ENCODE measurements at regions not wholly inside any gene's neighbourhood (a gene's known extent, or its start where the extent isn't known, plus 50 kb on each side); places are given as distances from the start of the nearest gene placed in this dataset.
A peak's percentile ranks its signal among the peaks of the same experiment; 100 is the strongest.

DNA sequence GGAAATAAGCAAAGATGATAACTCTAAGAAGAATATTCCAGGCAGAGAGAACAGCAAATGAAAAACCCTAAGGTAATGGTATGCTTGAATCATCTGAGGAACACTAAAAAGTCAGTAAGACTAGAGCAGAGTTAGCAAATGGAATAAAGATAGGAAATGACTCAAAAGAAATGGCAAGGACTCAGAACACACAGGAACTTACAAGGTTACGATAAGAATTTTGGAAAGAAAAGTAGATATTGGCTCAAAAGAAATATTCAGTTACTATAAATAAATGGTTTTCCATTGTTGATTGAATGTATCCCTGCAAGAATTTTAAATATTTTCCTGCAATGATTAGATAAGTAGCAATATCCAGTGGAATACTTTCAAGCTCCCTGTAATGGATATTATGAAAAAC lies 705.8 kb downstream of the C12orf50 start:
- peak; percentile 51 for DNase-seq (ENCODE audit: low read depth)
- no peak overlapping the region for H3K4me3 ChIP-seq (ENCODE audit: low read depth, low read length)

DNA sequence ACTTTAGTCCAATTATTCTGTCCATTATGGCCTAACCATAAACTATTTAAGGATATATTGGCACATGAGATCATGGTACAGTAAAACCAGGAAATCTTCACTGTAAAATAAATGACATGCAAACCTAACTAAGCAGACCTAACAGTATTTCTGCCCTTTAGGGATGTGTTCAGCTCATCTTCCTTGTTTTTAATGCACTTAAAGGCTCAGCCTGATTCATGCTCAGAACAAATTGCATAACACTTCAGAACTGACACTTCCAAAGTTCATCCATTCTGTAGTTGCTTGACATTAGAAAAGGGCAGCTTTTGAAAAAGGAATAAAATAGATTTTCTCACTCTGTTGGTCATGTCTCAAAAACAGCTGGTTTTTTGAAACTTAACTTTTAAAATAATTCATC lies 708.5 kb downstream of the C12orf50 start:
- peak; percentile 15 for DNase-seq (ENCODE audit: low read depth)
- no peak overlapping the region for H3K4me3 ChIP-seq (ENCODE audit: low read depth, low read length)

DNA sequence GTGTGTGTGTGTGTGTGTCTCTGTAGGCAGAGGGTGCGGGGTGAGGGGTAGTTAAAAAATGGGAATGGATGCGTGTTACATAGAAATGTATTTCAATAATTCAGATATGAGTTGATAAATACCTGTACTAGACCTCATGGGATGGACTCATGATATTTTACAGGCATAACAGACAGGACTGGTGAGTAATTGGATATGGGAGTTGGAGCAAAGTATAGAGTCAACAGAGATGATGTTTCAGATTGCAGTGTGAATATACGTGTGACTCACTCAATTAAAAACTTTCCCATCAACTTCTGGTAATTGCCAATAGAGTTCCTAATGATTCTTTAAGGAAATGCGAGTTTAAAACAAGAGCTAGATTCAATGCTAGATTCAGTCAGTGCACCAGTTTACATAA lies 711.9 kb downstream of the C12orf50 start:
- DNase-seq (ENCODE audit: low read depth) = no peak

DNA sequence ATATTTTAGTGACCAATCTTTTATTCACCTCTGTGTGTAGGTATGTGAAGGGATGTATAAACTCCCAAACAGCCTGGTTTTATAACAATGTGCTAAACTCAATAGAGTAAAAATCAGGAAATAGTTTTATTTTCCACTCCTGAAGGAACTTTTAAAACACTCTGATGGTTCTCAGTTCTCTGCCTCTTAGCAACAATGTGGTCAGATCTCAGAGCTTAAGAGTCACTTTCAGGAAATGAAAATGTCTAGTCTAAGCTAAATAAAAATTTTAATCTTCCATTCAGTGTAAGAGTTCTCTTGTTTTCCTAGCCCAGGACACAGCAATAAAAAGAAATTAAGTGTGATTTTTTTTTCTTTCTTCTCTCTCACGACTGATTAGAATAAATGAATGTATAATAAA lies 718.0 kb downstream of the C12orf50 start:
- DNase-seq (ENCODE audit: low read depth) = no peak
- H3K4me3 ChIP-seq (ENCODE audit: low read depth, low read length) = no peak overlapping the region

More for the DNA sequence above, 711.9 kb downstream of the C12orf50 start:
- H3K4me3 ChIP-seq (ENCODE audit: low read depth, low read length) = no peak overlapping the region

DNA sequence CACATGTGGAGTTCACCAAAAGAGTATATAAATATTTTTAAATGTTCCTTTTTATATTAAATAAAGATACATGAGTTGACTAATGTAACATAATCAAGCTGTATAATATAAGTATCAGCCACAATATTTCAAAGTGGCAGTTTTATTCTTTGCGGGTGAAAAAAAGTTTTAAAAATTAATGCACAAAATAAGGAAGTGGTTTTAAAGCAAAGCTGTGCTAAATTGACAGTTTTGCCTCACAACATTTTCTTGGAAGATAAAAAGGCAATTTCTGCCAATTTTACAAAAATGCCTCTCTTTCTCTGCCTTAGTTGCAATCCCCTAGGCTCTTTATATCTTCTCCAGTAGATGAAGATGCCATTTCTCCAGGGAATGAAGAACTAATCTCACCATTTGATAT lies 719.1 kb downstream of the C12orf50 start:
- no peak for DNase-seq (ENCODE audit: low read depth)

DNA sequence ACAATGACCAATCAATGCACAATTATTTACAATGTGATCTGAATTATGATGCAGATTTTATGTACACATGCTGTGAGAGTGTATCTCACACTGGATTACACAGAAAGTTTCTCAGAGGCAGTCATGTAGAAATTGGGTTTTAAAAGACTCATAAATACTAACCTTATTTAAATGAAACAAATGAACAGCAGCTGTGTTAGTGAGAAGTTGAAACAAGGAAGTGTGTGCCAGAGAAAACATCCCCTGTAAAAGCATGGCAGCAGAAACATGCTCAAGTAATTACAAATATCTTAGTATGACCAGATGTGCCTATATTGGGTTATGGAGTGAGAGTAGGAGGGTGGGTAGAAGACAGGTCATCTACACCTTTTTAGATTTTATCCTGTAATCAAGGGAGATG lies 723.7 kb downstream of the C12orf50 start:
- DNase-seq (ENCODE audit: low read depth) = no peak
- no peak overlapping the region for H3K4me3 ChIP-seq (ENCODE audit: low read depth, low read length)

More for the DNA sequence above, 719.1 kb downstream of the C12orf50 start:
- no peak overlapping the region for H3K4me3 ChIP-seq (ENCODE audit: low read depth, low read length)

DNA sequence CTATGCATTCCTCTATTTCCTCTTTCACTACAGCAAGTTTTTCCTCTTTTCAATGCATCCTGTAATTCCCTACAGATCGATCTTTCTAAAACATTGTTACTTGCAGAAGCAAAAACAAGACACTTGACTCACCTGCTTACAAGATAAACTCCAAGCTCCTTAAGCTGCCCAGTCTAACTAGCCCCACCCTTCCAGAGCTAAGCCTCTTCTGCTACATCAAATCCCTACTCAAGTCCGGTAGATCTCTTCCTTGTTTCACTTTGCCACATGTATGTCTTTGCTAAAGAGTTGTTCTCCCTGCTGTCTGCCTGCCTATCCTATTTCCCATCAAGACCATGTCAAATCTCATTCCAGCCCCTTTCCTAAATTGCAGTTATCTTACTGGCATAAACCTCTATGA lies 724.8 kb downstream of the C12orf50 start:
- H3K4me3 ChIP-seq (ENCODE audit: low read depth, low read length) = no peak overlapping the region
- no peak for DNase-seq (ENCODE audit: low read depth)

DNA sequence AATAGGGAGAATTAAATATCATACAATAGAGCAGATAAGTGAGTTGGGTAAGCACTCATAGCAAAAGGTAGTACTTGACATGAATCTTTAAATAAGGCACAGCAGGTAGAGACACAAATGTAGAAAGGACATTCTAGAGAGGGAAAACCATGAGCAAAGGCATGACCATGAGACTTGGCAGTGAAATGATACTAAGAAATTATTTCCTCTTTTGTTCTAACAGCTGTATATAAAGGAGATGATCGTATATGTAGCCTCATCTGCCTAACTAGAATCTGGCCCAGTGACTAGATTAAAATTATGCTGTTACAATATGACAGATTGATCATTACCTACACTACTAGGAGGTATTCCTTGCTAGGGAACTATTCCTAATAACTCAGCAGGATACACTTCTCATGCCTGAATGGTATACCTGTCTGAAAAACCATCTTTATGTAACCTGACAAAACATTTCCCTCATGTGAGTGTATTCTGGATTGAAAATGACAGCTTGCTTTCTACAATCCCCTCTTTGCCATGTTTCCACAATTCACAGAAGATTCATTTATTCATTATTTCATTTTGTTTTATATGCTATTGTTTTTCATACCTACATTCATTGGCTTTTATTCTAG lies 725.7 kb downstream of the C12orf50 start:
- DNase-seq (ENCODE audit: low read depth) = no peak
- H3K4me3 ChIP-seq (ENCODE audit: low read depth, low read length) = no peak overlapping the region

DNA sequence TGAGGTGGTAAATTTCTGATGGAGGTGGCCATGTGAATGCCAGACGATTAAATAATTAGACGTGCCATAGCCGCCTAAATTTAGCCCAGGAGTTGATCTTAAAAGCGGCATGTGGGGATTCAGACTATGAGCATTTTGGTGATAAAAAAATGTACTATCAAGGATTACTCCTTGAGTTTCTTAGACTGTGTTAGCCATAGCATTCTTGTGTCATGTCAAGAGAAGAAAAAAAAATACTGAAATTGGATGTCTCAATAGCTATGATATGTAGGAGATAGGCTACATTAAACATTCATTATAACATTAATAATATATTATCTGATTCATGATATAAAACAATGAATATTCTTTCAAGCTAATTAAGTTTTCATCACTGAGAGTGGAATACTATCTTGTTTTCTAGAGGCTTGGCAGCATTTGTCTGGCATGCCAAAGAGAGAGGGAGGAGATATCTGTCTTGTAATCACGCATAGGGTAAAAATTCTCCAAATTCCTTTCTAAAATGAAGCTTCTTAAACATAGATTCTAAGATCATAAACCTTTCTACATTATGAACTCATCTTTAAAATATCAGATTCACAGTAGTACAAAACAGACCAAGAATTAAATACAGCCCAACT lies 727.0 kb downstream of the C12orf50 start:
- no peak for DNase-seq (ENCODE audit: low read depth)

DNA sequence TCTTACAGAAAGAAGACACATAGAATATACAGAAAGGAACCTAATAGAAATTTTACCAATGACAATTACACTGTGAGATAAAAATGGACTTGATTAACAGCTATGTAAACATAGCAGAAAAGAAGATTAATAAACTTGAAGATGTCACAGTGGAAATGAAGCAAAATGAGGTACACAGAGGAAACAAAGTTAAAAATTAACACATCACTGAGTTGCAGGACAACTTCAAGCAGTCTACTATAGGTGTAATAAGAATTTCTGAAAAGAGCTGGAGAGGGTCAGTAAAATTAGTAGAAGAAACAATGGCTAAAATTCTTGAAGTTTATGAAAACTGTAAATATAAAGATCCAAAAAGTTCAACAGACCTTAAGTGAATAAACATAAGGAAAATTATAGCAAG lies 738.7 kb downstream of the C12orf50 start:
- no peak overlapping the region for H3K4me3 ChIP-seq (ENCODE audit: low read depth, low read length)
- no peak for DNase-seq (ENCODE audit: low read depth)

More for the DNA sequence above, 727.0 kb downstream of the C12orf50 start:
- H3K4me3 ChIP-seq (ENCODE audit: low read depth, low read length) = no peak overlapping the region

DNA sequence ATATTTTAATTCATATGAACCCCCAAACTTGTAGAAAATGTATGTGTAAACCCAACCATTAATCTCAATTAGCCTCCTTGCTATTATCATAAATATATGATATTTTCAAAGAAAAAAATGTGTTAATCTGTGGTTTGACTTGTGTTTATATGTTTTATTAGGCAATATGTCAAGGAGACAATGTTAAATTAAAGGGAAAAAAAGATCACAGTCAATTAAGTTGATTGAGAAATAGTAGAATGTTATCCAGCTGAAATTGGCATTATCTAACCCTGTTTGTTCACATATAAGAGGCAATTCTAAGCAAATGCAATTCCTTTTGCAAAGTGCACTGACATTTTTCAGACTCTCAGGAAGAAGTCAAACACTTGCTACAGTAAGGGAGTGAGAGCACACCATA lies 745.3 kb downstream of the C12orf50 start:
- DNase-seq (ENCODE audit: low read depth) = no peak

DNA sequence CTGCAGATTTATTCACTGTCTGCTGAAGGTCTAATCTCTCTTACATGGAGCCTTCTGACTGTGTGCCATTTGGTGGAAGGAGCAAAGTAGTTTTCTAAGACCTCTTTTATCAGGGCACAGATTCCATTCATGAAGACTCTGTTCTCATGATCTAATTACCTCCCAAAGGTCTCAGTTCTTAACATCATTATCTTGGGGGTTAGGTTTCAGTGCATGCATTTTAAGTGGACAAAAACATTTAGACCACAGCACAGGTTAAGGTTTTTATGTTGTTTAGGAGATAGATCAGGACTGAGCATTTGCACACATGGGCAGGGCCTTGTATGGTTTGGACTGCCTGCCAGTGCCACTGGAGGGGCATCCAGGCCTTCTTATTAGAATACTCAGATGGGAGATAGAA lies 746.1 kb downstream of the C12orf50 start:
- H3K4me3 ChIP-seq (ENCODE audit: low read depth, low read length) = no peak overlapping the region
- no peak for DNase-seq (ENCODE audit: low read depth)

More for the DNA sequence above, 745.3 kb downstream of the C12orf50 start:
- H3K4me3 ChIP-seq (ENCODE audit: low read depth, low read length) = no peak overlapping the region

DNA sequence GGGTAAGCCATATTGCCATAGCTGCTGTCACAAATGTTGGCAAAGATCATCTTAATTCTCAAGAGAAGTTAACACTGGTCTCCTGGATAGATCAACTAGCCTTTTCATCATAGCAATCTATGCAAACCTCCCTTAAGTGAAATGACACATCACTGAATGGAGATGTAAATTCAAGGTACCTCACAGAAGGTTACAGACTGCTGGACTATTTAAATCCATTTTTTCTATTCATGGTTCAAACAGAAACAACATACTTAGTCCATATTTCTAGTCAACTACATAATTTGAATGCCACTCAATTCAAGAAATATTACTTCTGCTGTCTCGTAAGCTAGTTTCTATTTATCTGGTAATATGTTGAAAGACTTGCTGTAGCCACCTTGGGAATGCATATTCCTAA lies 748.3 kb downstream of the C12orf50 start:
- H3K4me3 ChIP-seq (ENCODE audit: low read depth, low read length) = no peak overlapping the region
- no peak for DNase-seq (ENCODE audit: low read depth)

DNA sequence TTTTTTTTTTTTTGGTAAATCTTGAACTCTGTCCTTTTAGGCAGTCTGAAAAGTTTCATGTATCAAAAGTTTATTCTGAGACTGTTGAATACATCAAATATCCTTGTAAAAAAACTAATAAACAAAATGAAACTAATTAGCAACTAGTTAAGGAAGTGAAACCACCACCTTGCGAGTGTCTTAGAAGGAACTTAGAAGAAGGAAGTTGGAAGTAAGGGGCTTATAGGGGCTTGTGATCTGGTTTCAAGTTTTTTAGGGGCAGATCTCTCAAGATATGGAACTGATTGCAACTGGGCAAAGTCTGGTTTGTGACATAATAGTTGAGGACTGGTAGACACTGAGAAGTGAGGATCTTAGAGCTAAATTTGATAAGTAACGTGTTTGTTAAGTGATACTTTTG lies 748.8 kb downstream of the C12orf50 start:
- no peak for DNase-seq (ENCODE audit: low read depth)
- H3K4me3 ChIP-seq (ENCODE audit: low read depth, low read length) = no peak overlapping the region

DNA sequence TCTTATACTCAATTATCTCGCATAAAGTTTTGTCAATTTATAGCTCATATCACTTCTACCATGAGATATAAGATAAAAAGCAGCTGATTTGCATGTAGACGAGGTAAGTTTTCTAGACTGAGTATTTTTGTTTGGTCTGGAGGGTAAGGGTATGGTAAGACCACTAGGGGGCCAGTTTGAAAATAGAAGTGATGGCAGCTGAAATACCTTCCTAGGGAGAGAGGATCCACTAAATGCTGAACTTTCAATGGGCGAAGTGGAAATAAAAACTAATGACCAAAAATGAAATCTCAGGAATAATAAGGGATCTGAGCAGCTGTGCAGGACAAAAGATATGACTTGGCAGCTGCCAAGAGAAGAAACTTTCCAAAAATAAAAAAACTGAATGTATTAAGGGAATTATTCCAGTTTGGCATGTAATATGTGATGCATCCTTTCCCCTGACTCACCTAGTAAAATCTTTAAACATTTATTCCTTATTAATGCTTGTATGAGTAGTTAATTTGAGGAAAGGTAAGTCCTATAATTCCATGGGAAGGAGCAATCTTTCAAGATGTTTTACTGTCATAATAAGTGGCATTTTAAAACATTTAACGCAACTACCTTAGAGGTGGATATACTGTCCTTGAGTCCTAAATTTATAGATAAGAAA lies 754.5 kb downstream of the C12orf50 start:
- H3K4me3 ChIP-seq (ENCODE audit: low read depth, low read length) = no peak overlapping the region
- no peak for DNase-seq (ENCODE audit: low read depth)

DNA sequence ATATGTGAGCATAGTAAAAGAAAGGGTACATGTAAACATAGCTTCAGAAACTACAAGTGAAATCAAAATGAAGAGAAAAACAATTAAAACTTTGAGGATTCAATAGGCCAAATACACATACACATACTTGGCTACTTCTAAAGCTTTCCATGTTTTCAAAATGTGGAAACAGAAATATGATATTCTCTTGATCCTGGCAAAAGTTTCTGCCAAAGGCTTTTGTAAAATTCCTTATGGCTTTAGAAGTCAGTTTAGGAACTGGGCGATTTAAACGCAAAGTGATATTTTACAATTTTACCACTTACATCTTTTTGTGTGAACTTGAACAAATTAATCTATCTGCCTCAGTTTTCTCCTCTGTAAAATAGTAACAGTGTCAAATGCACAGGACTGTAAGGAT lies 756.4 kb downstream of the C12orf50 start:
- H3K4me3 ChIP-seq (ENCODE audit: low read depth, low read length) = no peak overlapping the region
- DNase-seq (ENCODE audit: low read depth) = no peak

DNA sequence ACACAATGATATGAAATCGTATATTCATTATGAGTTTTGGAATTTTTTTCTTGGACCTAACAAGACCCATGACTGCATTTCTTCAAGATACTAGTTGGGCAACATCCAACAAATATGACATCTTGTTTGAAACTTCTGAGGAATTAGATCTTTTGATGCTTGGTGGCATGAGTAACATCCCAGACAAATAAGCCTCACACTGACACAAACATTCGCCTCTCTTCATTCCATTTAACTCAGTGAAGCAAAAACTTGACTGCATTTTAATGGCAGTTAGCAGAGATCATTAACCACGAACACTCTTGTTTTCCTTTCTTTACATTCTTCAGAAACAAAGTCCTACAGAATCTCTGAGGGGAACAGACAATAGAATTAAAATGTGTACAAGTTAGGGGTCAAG lies 758.3 kb downstream of the C12orf50 start:
- DNase-seq (ENCODE audit: low read depth) = no peak
- H3K4me3 ChIP-seq (ENCODE audit: low read depth, low read length) = no peak overlapping the region

DNA sequence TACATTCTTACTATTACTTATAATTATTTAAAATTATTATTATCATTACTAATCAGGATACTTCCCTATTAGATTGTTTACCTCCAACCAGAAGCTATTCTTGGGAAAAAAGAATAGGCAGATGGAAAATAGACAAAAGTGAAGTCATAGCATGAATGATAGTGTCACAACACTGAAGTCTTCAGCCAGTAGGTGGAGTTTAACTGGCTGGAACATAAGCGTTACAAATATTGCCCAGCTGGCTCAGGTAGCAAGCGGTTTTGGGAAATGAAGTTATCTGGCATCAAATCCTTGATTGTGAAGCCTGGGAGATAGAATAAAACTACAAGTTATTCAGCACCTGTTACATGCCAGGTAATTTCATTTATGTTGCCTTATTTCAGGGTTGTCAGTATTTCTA lies 762.9 kb downstream of the C12orf50 start:
- no peak overlapping the region for H3K4me3 ChIP-seq (ENCODE audit: low read depth, low read length)

DNA sequence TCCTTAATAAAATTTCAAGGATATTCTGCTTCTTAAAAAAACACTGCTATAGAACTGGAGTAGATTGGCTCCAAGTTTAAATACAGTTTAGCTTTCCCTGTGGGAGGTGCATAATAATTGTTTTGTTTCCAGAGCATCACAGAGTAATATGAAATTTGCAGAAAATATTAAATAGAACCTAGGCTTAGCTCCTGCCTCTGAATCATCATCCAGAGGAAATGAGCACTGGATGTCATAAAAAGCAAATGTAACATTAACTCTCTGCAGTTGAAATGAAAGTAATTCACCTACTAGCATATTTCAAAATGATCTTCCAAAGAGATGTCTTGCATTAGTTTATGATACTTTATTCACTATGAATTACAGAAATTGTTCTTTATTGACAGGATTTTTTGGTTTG lies 769.8 kb downstream of the C12orf50 start:
- DNase-seq (ENCODE audit: low read depth) = no peak
- no peak overlapping the region for H3K4me3 ChIP-seq (ENCODE audit: low read depth, low read length)

More for the DNA sequence above, 762.9 kb downstream of the C12orf50 start:
- no peak for DNase-seq (ENCODE audit: low read depth)

DNA sequence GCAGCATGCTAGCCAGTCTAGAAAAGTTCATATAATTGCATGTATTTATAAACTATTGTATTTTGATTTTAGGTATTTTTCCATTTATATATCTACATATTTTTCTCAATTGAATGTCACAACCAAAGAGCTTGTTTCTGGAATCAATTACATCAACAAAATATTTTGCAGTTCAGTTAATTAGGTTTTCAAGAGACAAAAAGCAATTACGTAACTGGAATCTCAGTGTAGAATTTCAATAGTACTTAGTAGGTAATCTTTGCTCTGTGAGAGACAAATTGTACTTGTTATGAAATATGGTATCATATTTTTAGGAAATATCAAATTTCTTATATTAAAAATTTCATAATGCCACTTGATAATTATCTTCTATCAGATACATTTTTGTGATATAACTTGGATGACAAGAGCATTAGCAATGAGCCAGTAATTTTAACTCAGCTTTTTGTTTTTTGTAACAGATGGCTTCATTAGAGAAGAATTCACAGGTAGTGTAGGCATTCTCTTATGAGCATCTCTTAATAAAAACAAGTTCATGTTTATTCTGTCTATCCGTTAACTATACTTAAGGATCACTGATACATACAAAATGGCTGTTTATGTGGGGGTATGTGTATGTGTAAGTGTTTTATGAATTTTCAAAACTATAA lies 774.7 kb downstream of the C12orf50 start:
- no peak overlapping the region for H3K4me3 ChIP-seq (ENCODE audit: low read depth, low read length)

More for the DNA sequence above, 774.7 kb downstream of the C12orf50 start:
- no peak for DNase-seq (ENCODE audit: low read depth)
